Bronchial epithelial cell (primary cell): ENCODE measurements at regions not wholly inside any gene's neighbourhood (a gene's known extent, or its start where the extent isn't known, plus 50 kb on each side); places are given as distances from the start of the nearest gene placed in this dataset.

Source experiments
- DNase-seq: peaks from one replicate; pipeline ENCODE4 v3.0.0-alpha.2; 2010; ENCODE audit warnings: low read depth
- FAIRE-seq: peaks from 2 replicates; lab custom pipeline; 2011; peaks lifted over from hg19 to GRCh38; lab: Jason Lieb, UNC
- H3K27me3 ChIP-seq: 2 replicates; pipeline ENCODE4 v1.5.1; 2011; ENCODE audit warnings: low read length; ENCODE audit not compliant: control insufficient read depth, insufficient read depth
- H3K36me3 ChIP-seq: 2 replicates; pipeline ENCODE4 v1.5.1; 2011; ENCODE audit warnings: low read length; ENCODE audit not compliant: control insufficient read depth, insufficient read depth
- H3K4me3 ChIP-seq: 2 replicates; pipeline ENCODE4 v1.5.1; 2011; ENCODE audit warnings: mild to moderate bottlenecking, low read depth, low read length, control low read depth
- TF ChIP-seq, protein P1 (sequence below): IDR thresholded peaks from 2 replicates; pipeline ENCODE4 v1.5.1; 2011; ENCODE audit warnings: mild to moderate bottlenecking, moderate library complexity, low read length, control low read depth, inconsistent platforms; ENCODE audit not compliant: insufficient read depth, severe bottlenecking

GRCh38 chr6:44672841-44673240 lies 285.3 kb downstream of the CDC5L start:
- Histone ChIP-seq H3K4me3 (no peak overlapping the region), H3K27me3 (no peaks in the 10 kb centered on the region), H3K36me3 (no peaks in the 10 kb centered on the region)
- FAIRE-seq (no peak), DNase-seq (peak; percentile 89)
- TF ChIP-seq, protein P1, sequence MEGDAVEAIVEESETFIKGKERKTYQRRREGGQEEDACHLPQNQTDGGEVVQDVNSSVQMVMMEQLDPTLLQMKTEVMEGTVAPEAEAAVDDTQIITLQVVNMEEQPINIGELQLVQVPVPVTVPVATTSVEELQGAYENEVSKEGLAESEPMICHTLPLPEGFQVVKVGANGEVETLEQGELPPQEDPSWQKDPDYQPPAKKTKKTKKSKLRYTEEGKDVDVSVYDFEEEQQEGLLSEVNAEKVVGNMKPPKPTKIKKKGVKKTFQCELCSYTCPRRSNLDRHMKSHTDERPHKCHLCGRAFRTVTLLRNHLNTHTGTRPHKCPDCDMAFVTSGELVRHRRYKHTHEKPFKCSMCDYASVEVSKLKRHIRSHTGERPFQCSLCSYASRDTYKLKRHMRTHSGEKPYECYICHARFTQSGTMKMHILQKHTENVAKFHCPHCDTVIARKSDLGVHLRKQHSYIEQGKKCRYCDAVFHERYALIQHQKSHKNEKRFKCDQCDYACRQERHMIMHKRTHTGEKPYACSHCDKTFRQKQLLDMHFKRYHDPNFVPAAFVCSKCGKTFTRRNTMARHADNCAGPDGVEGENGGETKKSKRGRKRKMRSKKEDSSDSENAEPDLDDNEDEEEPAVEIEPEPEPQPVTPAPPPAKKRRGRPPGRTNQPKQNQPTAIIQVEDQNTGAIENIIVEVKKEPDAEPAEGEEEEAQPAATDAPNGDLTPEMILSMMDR, result no peak

GRCh38 chr6:44674226-44675155 lies 287.0 kb downstream of the CDC5L start:
- DNase-seq, result peak; percentile 99
- TF ChIP-seq, protein P1, result no peak

GRCh38 chr6:44675449-44675848 lies 287.9 kb downstream of the CDC5L start:
- FAIRE-seq (no peak), DNase-seq (peak; percentile 99)
- Histone ChIP-seq H3K36me3 (no peaks in the 10 kb centered on the region), H3K4me3 (no peak overlapping the region), H3K27me3 (no peaks in the 10 kb centered on the region)
- TF ChIP-seq, protein P1, result peak; percentile 6

More at GRCh38 chr6:44674226-44675155, 287.0 kb downstream of the CDC5L start:
- peak; percentile 99 for FAIRE-seq
- no peak overlapping the region for H3K4me3 ChIP-seq
- no peaks in the 10 kb centered on the region for H3K36me3 ChIP-seq
- no peaks in the 10 kb centered on the region for H3K27me3 ChIP-seq

GRCh38 chr6:44676246-44676790 lies 288.8 kb downstream of the CDC5L start:
- DNase-seq, result no peak
- no peaks in the 10 kb centered on the region for H3K27me3 ChIP-seq
- no peak overlapping the region for H3K4me3 ChIP-seq
- peak; percentile 70 for FAIRE-seq
- TF ChIP-seq, protein P1, result no peak
- H3K36me3 ChIP-seq, result no peaks in the 10 kb centered on the region

DNA sequence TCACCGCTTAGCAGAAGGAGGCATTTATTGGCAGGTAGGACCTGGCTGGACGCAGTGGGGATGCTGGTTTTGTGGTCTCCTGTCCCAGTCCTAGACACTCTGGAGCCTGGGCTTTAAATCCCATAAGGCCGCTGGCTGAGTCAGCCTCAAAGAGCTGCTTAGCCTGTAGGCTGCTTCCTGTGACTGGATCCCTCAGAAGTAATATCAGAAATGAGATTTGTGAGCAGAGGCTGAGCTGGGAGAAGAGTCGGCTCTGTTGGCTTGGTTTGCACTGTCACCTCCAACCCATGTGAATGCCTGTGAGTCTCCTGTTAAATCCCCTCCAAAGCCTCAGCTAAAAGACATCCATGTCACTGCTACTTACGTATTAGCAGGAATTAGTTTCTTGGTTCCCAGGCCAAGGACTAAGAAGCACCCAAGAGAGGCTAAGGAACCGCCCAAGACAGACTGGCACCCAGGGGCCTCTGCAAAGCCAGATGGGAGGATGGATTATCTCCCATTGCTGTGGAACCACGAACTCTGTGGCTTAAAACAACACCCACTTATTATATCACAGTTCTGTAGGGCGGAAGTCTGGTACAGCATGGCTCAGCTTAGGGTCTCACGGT lies 289.4 kb downstream of the CDC5L start:
- FAIRE-seq (no peak), DNase-seq (peak; percentile 45)

More for the DNA sequence above, 289.4 kb downstream of the CDC5L start:
- Histone ChIP-seq H3K36me3 (no peaks in the 10 kb centered on the region), H3K27me3 (no peaks in the 10 kb centered on the region), H3K4me3 (no peak overlapping the region)
- TF ChIP-seq, protein P1, result no peak
